Hepatocyte (in vitro differentiated cells): ENCODE measurements at regions not wholly inside any gene's neighbourhood (a gene's known extent, or its start where the extent isn't known, plus 50 kb on each side); places are given as distances from the start of the nearest gene placed in this dataset.

Experiments
- DNase-seq: peaks from one replicate; pipeline ENCODE4 v3.0.0-alpha.2; 2016; ENCODE audit warnings: low spot score
- H2AFZ ChIP-seq: fragments of 200-600 bp; sonication (generic); 2 replicates; pipeline ENCODE4 v1.6.0; 2016; ENCODE audit warnings: antibody characterized with exemption, mild to moderate bottlenecking
- H3K27ac ChIP-seq: fragments of 200-600 bp; sonication (generic); 2 replicates; pipeline ENCODE4 v1.5.1; 2016; ENCODE audit warnings: mild to moderate bottlenecking
- H3K27me3 ChIP-seq: fragments of 200-600 bp; sonication (generic); 2 replicates; pipeline ENCODE4 v1.6.1; 2016
- H3K36me3 ChIP-seq: fragments of 200-600 bp; sonication (generic); replicated peaks from 2 replicates; pipeline ENCODE4 v1.5.1; 2016; ENCODE audit warnings: low read depth; ENCODE audit not compliant: insufficient read depth
- H3K4me1 ChIP-seq: fragments of 200-600 bp; sonication (generic); 2 replicates; pipeline ENCODE4 v1.5.1; 2016; ENCODE audit warnings: mild to moderate bottlenecking, moderate library complexity; ENCODE audit not compliant: insufficient read depth
- H3K4me2 ChIP-seq: fragments of 200-600 bp; sonication (generic); 2 replicates; pipeline ENCODE4 v1.6.0; 2016
- H3K4me3 ChIP-seq: fragments of 200-600 bp; sonication (generic); 2 replicates; pipeline ENCODE4 v1.5.1; 2016; ENCODE audit warnings: mild to moderate bottlenecking
- H3K79me2 ChIP-seq: fragments of 200-600 bp; sonication (generic); 2 replicates; pipeline ENCODE4 v1.6.0; 2017; ENCODE audit warnings: mild to moderate bottlenecking
- H3K9me2 ChIP-seq: fragments of 200-600 bp; sonication (generic); replicated peaks from 2 replicates; pipeline ENCODE4 v1.6.0; 2017; ENCODE audit warnings: mild to moderate bottlenecking; ENCODE audit not compliant: insufficient read depth
- H3K9me3 ChIP-seq: fragments of 200-600 bp; sonication (generic); 2 replicates; pipeline ENCODE4 v1.5.1; 2016; ENCODE audit warnings: low read depth, mild to moderate bottlenecking
- H4K20me1 ChIP-seq: fragments of 200-600 bp; sonication (generic); 2 replicates; pipeline ENCODE4 v1.6.0; 2016; ENCODE audit warnings: mild to moderate bottlenecking; ENCODE audit not compliant: insufficient read depth, poor library complexity, severe bottlenecking
- CTCF ChIP-seq: fragments of 200-600 bp; sonication (generic); IDR thresholded peaks from 2 replicates; pipeline ENCODE4 v1.5.1; 2016; ENCODE audit warnings: antibody characterized with exemption, mild to moderate bottlenecking; ENCODE audit not compliant: poor library complexity
- EZH2 ChIP-seq: fragments of 200-600 bp; sonication (generic); IDR thresholded peaks from 2 replicates; pipeline ENCODE4 v1.6.1; 2016; ENCODE audit warnings: antibody characterized with exemption, mild to moderate bottlenecking, borderline replicate concordance
- EZH2phosphoT487 ChIP-seq: fragments of 200-600 bp; sonication (generic); IDR thresholded peaks from one replicate; pipeline ENCODE4 v1.6.1; 2018; ENCODE audit warnings: antibody characterized with exemption, mild to moderate bottlenecking, low read depth, moderate library complexity; ENCODE audit not compliant: unreplicated experiment, severe bottlenecking
- WGBS: methylation state at CpG from one replicate; pipeline ENCODE4 v1.1.6; 2016; ENCODE audit warnings: low lambda C conversion rate; ENCODE audit errors: missing lambda C conversion rate; 5-methylcytosine and 5-hydroxymethylcytosine counted together

GRCh38 chr2:9156483-9156882 lies 50.1 kb upstream of the ASAP2 start:
- Histone ChIP-seq H4K20me1 (no peaks in the 10 kb centered on the region), H3K9me3 (no peaks in the 10 kb centered on the region), H3K9me2 (no peaks in the 10 kb centered on the region), H3K27ac (no peak overlapping the region), H2AFZ (no peak overlapping the region), H3K27me3 (no peaks in the 10 kb centered on the region), H3K4me3 (no peak overlapping the region), H3K36me3 (no peaks in the 10 kb centered on the region), H3K4me2 (no peak overlapping the region), H3K4me1 (no peaks in the 10 kb centered on the region), H3K79me2 (no peaks in the 10 kb centered on the region)
- no peak for DNase-seq
- no peak for TF ChIP-seq EZH2
- TF ChIP-seq CTCF = no peak
- TF ChIP-seq EZH2phosphoT487 = no peak
- whole genome bisulfite sequencing = 95% methylated on average over 3 of the region's 3 CpGs

- Histone ChIP-seq H3K4me1 (no peaks in the 10 kb centered on the region), H3K27ac (no peak overlapping the region), H3K36me3 (no peaks in the 10 kb centered on the region), H3K79me2 (no peaks in the 10 kb centered on the region), H4K20me1 (no peaks in the 10 kb centered on the region), H3K4me3 (no peak overlapping the region), H2AFZ (no peak overlapping the region), H3K4me2 (no peak overlapping the region), H3K27me3 (no peaks in the 10 kb centered on the region), H3K9me3 (no peaks in the 10 kb centered on the region), H3K9me2 (no peaks in the 10 kb centered on the region)
- 91% methylated on average over 2 of the region's 2 CpGs for WGBS
- DNase-seq = no peak
- TF ChIP-seq EZH2 (no peak), CTCF (no peak), EZH2phosphoT487 (no peak)
These were observed 52.6 kb upstream of the ASAP2 start for GRCh38 chr2:9154061-9154460.

- no peaks in the 10 kb centered on the region for H4K20me1 ChIP-seq
- H3K9me2 ChIP-seq = no peaks in the 10 kb centered on the region
- no peak overlapping the region for H3K4me2 ChIP-seq
- no peaks in the 10 kb centered on the region for H3K9me3 ChIP-seq
- H3K27me3 ChIP-seq = no peaks in the 10 kb centered on the region
- no peaks in the 10 kb centered on the region for H3K36me3 ChIP-seq
- no peak overlapping the region for H3K4me3 ChIP-seq
- WGBS = 96% methylated on average over 4 of the region's 4 CpGs
- H2AFZ ChIP-seq = no peak overlapping the region
- H3K4me1 ChIP-seq = no peaks in the 10 kb centered on the region
- no peak for DNase-seq
- TF ChIP-seq EZH2phosphoT487 = no peak
- no peak for TF ChIP-seq EZH2
- TF ChIP-seq CTCF = no peak
- H3K27ac ChIP-seq = no peak overlapping the region
- no peaks in the 10 kb centered on the region for H3K79me2 ChIP-seq
These were observed 53.0 kb upstream of the ASAP2 start for GRCh38 chr2:9153643-9153980.

- no peaks in the 10 kb centered on the region for H3K4me1 ChIP-seq
- no peak overlapping the region for H2AFZ ChIP-seq
- no peaks in the 10 kb centered on the region for H4K20me1 ChIP-seq
- H3K4me2 ChIP-seq = peak overlapping the region; percentile 46
- no peak overlapping the region for H3K4me3 ChIP-seq
- no peaks in the 10 kb centered on the region for H3K9me3 ChIP-seq
- DNase-seq = no peak
- no peaks in the 10 kb centered on the region for H3K36me3 ChIP-seq
- WGBS = 36% methylated on average over 17 of the region's 17 CpGs
- H3K9me2 ChIP-seq = no peaks in the 10 kb centered on the region
- TF ChIP-seq EZH2 (no peak), CTCF (no peak), EZH2phosphoT487 (no peak)
- H3K27me3 ChIP-seq = no peaks in the 10 kb centered on the region
- H3K27ac ChIP-seq = no peak overlapping the region
- H3K79me2 ChIP-seq = no peaks in the 10 kb centered on the region
These were observed 53.5 kb upstream of the ASAP2 start for GRCh38 chr2:9152975-9153642.
